WTC11 (cell line): ENCODE measurements at regions not wholly inside any gene's neighbourhood (a gene's known extent, or its start where the extent isn't known, plus 50 kb on each side); places are given as distances from the start of the nearest gene placed in this dataset.

ENCODE experiments used
- ATAC-seq: fragments of 200-7000 bp; cut with Tn5 transposase; 2 replicates; pipeline ENCODE4 v1.10.0; 2021; ENCODE audit warnings: mild to moderate bottlenecking, moderate library complexity
- CTCF ChIA-PET: fragments of 300-600 bp; sonication (Branson Sonifier 250); formaldehyde crosslinking; loops from one replicate; lab custom pipeline; 2021; ENCODE audit warnings: antibody characterized with exemption; lab: Charles Lee
- POLR2A ChIA-PET: fragments of 350-600 bp; sonication (Branson Sonifier 250); formaldehyde crosslinking; loops from one replicate; lab custom pipeline; 2021; ENCODE audit warnings: antibody characterized with exemption; lab: Charles Lee
- DNase-seq: peaks from one replicate; pipeline ENCODE4 v3.0.0; 2021; ENCODE audit warnings: low spot score
- H3K27ac Mint-ChIP-seq: 2 replicates; pipeline ENCODE4 v1.8.0; 2021; ENCODE audit warnings: mixed read lengths
- H3K27me3 Mint-ChIP-seq: 2 replicates; pipeline ENCODE4 v1.8.0; 2021; ENCODE audit warnings: low read depth, mild to moderate bottlenecking, moderate library complexity, mixed read lengths
- H3K36me3 Mint-ChIP-seq: 2 replicates; pipeline ENCODE4 v1.8.0; 2021; ENCODE audit warnings: mixed read lengths
- H3K4me1 Mint-ChIP-seq: 2 replicates; pipeline ENCODE4 v1.8.0; 2022; ENCODE audit warnings: mixed read lengths
- H3K4me3 Mint-ChIP-seq: 2 replicates; pipeline ENCODE4 v1.8.0; 2021; ENCODE audit warnings: mild to moderate bottlenecking, moderate library complexity, mixed read lengths
- H3K9me3 Mint-ChIP-seq: 2 replicates; pipeline ENCODE4 v1.8.0; 2021; ENCODE audit warnings: mixed read lengths
- AFF4 ChIP-seq: sonication (generic); formaldehyde crosslinking; IDR thresholded peaks from 2 replicates; pipeline ENCODE4 v1.8.1; 2023; ENCODE audit warnings: mild to moderate bottlenecking, missing genetic modification reagents, borderline replicate concordance
- CBFB ChIP-seq: sonication (generic); formaldehyde crosslinking; IDR thresholded peaks from 2 replicates; pipeline ENCODE4 v1.8.1; 2022; ENCODE audit warnings: mild to moderate bottlenecking, low read depth, missing genetic modification reagents
- FOXK1 ChIP-seq: sonication (generic); formaldehyde crosslinking; IDR thresholded peaks from 2 replicates; pipeline ENCODE4 v1.8.0; 2022; ENCODE audit warnings: mild to moderate bottlenecking, moderate library complexity, missing genetic modification reagents
- GABPB1 ChIP-seq: sonication (generic); formaldehyde crosslinking; IDR thresholded peaks from 2 replicates; pipeline ENCODE4 v1.8.1; 2023; ENCODE audit warnings: mild to moderate bottlenecking, missing genetic modification reagents
- NFYB ChIP-seq: sonication (generic); formaldehyde crosslinking; conservative IDR thresholded peaks from 2 replicates; pipeline ENCODE4 v1.8.0; 2022; ENCODE audit warnings: low read depth, missing genetic modification reagents
- NR3C1 ChIP-seq: sonication (generic); formaldehyde crosslinking; conservative IDR thresholded peaks from 2 replicates; pipeline ENCODE4 v1.8.1; 2023; ENCODE audit warnings: low read depth, mild to moderate bottlenecking, missing genetic modification reagents
- SP1 ChIP-seq: sonication (generic); formaldehyde crosslinking; conservative IDR thresholded peaks from 2 replicates; pipeline ENCODE4 v1.8.1; 2022; ENCODE audit warnings: missing genetic modification reagents
- TCF7 ChIP-seq: sonication (generic); formaldehyde crosslinking; IDR thresholded peaks from 2 replicates; pipeline ENCODE4 v1.8.0; 2022; ENCODE audit warnings: mild to moderate bottlenecking, low read depth, missing genetic modification reagents, moderate library complexity
- TP53 ChIP-seq: sonication (generic); formaldehyde crosslinking; IDR thresholded peaks from 2 replicates; pipeline ENCODE4 v1.8.1; 2023; ENCODE audit warnings: mild to moderate bottlenecking, missing genetic modification reagents
- ZMAT4 ChIP-seq: fragments of 250-450 bp; sonication (Bioruptor Pico); IDR thresholded peaks from 2 replicates; pipeline ENCODE4 v1.9.0; 2021; ENCODE audit warnings: mild to moderate bottlenecking
- ZNF263 ChIP-seq: sonication (generic); formaldehyde crosslinking; IDR thresholded peaks from 2 replicates; pipeline ENCODE4 v1.8.1; 2022; ENCODE audit warnings: low read depth, mild to moderate bottlenecking, moderate library complexity, missing genetic modification reagents
- TF ChIP-seq, protein P1 (sequence below): sonication (generic); formaldehyde crosslinking; IDR thresholded peaks from 2 replicates; pipeline ENCODE4 v1.8.1; 2022; ENCODE audit warnings: mild to moderate bottlenecking, moderate library complexity, missing genetic modification reagents
- TF ChIP-seq, protein P2 (sequence below): sonication (generic); formaldehyde crosslinking; IDR thresholded peaks from 2 replicates; pipeline ENCODE4 v1.8.1; 2023; ENCODE audit warnings: mild to moderate bottlenecking, moderate library complexity, missing genetic modification reagents
- TF ChIP-seq, protein P3 (sequence below): sonication (generic); formaldehyde crosslinking; IDR thresholded peaks from 2 replicates; pipeline ENCODE4 v1.8.0; 2022; ENCODE audit warnings: mild to moderate bottlenecking, missing genetic modification reagents
- TF ChIP-seq, protein P4 (sequence below): sonication (generic); formaldehyde crosslinking; IDR thresholded peaks from 2 replicates; pipeline ENCODE4 v1.8.1; 2023; ENCODE audit warnings: mild to moderate bottlenecking, missing genetic modification reagents

DNA sequence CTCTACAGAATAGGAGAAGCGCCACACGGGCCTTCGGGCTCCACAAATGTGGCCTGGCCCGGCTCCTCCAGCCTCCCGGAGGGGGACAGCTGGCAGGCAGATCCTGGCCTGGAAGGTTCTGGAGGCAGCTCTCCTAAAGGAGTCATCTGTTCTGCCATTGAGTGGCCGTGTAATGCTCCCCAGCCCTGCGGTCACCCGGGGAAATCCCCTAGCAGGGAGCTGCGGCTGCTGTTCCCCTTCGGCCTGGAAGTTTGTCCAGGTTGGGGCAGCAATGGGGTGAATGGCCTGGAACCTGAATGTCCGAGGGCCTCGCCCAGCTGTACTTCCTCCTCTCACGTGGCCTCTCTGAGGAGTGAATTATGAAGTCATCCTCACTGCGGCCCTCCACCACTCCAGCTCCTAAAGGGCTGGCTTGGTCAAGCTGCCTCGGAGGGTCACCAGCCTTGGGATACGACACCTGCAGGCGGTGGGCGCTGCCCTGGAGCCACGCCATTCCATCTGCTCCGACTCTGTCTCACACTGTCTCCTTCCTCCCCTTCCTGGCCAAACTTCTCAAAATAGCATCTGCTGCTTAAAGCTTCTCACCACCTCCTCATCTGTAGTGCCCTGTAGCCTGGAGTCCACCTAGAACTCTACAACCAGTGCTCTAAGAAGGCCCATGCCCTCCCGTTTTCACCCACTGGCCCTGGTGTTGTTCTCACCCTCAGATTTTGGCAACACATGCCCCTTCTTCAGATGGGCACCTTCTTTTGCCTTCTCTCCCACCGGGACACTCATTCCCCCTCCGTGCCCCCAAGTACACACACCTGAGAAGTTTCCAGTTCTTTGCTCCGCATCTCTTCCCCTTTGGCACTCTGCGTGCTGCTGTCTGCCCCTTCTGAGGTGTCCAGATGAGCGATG lies 54.4 kb upstream of the TMPRSS2 start:
- H3K4me1 Mint-ChIP-seq: no peaks in the 10 kb centered on the region
- H3K4me3 Mint-ChIP-seq: no peak overlapping the region
- POLR2A ChIA-PET: no interaction called here
- DNase-seq: no peak
- CTCF ChIA-PET: no interaction called here
- peaks cover 3% of the 10 kb centered on the region for H3K9me3 Mint-ChIP-seq
- H3K27ac Mint-ChIP-seq: no peak overlapping the region
- H3K27me3 Mint-ChIP-seq: no peaks in the 10 kb centered on the region; the same call in 1 of the 2 replicates
- ATAC-seq: no peak
- H3K36me3 Mint-ChIP-seq: no peaks in the 10 kb centered on the region
- TF ChIP-seq CBFB (CRISPR knock-in tag): no peak
- no peak for TF ChIP-seq TP53 (CRISPR knock-in tag)
- no peak for TF ChIP-seq TCF7
- TF ChIP-seq, protein P1, sequence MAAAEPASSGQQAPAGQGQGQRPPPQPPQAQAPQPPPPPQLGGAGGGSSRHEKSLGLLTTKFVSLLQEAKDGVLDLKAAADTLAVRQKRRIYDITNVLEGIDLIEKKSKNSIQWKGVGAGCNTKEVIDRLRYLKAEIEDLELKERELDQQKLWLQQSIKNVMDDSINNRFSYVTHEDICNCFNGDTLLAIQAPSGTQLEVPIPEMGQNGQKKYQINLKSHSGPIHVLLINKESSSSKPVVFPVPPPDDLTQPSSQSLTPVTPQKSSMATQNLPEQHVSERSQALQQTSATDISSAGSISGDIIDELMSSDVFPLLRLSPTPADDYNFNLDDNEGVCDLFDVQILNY (CRISPR knock-in tag): no peak
- TF ChIP-seq, protein P2, sequence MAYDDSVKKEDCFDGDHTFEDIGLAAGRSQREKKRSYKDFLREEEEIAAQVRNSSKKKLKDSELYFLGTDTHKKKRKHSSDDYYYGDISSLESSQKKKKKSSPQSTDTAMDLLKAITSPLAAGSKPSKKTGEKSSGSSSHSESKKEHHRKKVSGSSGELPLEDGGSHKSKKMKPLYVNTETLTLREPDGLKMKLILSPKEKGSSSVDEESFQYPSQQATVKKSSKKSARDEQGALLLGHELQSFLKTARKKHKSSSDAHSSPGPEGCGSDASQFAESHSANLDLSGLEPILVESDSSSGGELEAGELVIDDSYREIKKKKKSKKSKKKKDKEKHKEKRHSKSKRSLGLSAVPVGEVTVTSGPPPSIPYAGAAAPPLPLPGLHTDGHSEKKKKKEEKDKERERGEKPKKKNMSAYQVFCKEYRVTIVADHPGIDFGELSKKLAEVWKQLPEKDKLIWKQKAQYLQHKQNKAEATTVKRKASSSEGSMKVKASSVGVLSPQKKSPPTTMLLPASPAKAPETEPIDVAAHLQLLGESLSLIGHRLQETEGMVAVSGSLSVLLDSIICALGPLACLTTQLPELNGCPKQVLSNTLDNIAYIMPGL (CRISPR knock-in tag): no peak
- no peak for TF ChIP-seq GABPB1 (CRISPR knock-in tag)
- TF ChIP-seq ZNF263 (CRISPR knock-in tag): no peak
- TF ChIP-seq FOXK1 (CRISPR knock-in tag): no peak

DNA sequence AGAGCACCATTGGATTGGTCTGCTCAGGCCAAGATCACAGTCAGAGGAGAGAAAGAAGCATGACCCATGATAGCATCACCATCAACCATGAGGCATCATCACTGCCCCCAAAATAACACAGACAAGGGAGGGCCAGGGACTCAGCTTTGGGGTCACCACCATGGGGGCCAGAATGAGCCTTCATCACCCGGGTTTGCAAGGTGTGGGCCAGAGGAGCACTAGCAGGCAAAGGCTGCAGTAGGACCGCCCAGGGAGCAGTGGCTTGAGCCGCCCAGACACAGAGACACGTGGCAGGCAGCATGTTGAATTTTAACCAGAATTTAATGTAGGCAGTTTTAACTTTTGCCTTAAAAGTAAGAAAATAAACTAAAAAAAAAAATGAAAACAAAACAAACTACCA lies 53.7 kb upstream of the TMPRSS2 start:
- Mint-ChIP-seq H3K27me3 (no peaks in the 10 kb centered on the region; the same call in 1 of the 2 replicates), H3K4me1 (no peaks in the 10 kb centered on the region), H3K27ac (no peak overlapping the region), H3K4me3 (no peak overlapping the region), H3K36me3 (no peaks in the 10 kb centered on the region), H3K9me3 (peaks cover 3% of the 10 kb centered on the region)
- TF ChIP-seq SP1 (CRISPR knock-in tag): no peak
- TF ChIP-seq ZMAT4 (CRISPR knock-in tag): no peak
- TF ChIP-seq NFYB: no peak
- no peak for TF ChIP-seq NR3C1 (CRISPR knock-in tag)
- TF ChIP-seq, protein P3, sequence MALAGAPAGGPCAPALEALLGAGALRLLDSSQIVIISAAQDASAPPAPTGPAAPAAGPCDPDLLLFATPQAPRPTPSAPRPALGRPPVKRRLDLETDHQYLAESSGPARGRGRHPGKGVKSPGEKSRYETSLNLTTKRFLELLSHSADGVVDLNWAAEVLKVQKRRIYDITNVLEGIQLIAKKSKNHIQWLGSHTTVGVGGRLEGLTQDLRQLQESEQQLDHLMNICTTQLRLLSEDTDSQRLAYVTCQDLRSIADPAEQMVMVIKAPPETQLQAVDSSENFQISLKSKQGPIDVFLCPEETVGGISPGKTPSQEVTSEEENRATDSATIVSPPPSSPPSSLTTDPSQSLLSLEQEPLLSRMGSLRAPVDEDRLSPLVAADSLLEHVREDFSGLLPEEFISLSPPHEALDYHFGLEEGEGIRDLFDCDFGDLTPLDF (CRISPR knock-in tag): no peak
- TF ChIP-seq FOXK1 (CRISPR knock-in tag): no peak
- TF ChIP-seq AFF4 (CRISPR knock-in tag): no peak
- TF ChIP-seq, protein P4, sequence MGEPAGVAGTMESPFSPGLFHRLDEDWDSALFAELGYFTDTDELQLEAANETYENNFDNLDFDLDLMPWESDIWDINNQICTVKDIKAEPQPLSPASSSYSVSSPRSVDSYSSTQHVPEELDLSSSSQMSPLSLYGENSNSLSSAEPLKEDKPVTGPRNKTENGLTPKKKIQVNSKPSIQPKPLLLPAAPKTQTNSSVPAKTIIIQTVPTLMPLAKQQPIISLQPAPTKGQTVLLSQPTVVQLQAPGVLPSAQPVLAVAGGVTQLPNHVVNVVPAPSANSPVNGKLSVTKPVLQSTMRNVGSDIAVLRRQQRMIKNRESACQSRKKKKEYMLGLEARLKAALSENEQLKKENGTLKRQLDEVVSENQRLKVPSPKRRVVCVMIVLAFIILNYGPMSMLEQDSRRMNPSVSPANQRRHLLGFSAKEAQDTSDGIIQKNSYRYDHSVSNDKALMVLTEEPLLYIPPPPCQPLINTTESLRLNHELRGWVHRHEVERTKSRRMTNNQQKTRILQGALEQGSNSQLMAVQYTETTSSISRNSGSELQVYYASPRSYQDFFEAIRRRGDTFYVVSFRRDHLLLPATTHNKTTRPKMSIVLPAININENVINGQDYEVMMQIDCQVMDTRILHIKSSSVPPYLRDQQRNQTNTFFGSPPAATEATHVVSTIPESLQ (CRISPR knock-in tag): no peak
- ChIA-PET POLR2A (no interaction called here), CTCF (no interaction called here)
- DNase-seq: no peak
- no peak for ATAC-seq
